GM23248 (cell line): ENCODE measurements at regions not wholly inside any gene's neighbourhood (a gene's known extent, or its start where the extent isn't known, plus 50 kb on each side); places are given as distances from the start of the nearest gene placed in this dataset.

Experiments
- DNase-seq: peaks from one replicate; pipeline ENCODE4 v3.0.0-alpha.2; 2015
- H2AFZ ChIP-seq: fragments of 200-600 bp; sonication (generic); 2 replicates; pipeline ENCODE4 v1.6.1; 2016; ENCODE audit warnings: antibody characterized with exemption
- H3F3A ChIP-seq: fragments of 200-600 bp; sonication (generic); 2 replicates; pipeline ENCODE4 v1.6.1; 2016; ENCODE audit warnings: mild to moderate bottlenecking, antibody characterized with exemption, mixed run types; ENCODE audit not compliant: insufficient read depth
- H3K27ac ChIP-seq: fragments of 200-600 bp; sonication (generic); 2 replicates; pipeline ENCODE4 v1.5.1; 2016; ENCODE audit warnings: mild to moderate bottlenecking
- H3K27me3 ChIP-seq: fragments of 200-600 bp; sonication (generic); replicated peaks from 2 replicates; pipeline ENCODE4 v1.6.1; 2016; ENCODE audit warnings: mild to moderate bottlenecking; ENCODE audit not compliant: insufficient read depth
- H3K36me3 ChIP-seq: fragments of 200-600 bp; sonication (generic); 2 replicates; pipeline ENCODE4 v1.6.1; 2016; ENCODE audit warnings: low read depth, mild to moderate bottlenecking
- H3K4me1 ChIP-seq: fragments of 200-600 bp; sonication (generic); 2 replicates; pipeline ENCODE4 v1.6.1; 2016; ENCODE audit warnings: mild to moderate bottlenecking; ENCODE audit not compliant: insufficient read depth
- H3K4me2 ChIP-seq: fragments of 200-600 bp; sonication (generic); one replicate; pipeline ENCODE4 v1.6.1; 2016; ENCODE audit warnings: mild to moderate bottlenecking; ENCODE audit not compliant: unreplicated experiment
- H3K4me3 ChIP-seq: fragments of 200-600 bp; sonication (generic); 2 replicates; pipeline ENCODE4 v1.5.1; 2016; ENCODE audit warnings: mild to moderate bottlenecking
- H3K79me2 ChIP-seq: fragments of 200-600 bp; sonication (generic); 2 replicates; pipeline ENCODE4 v1.6.1; 2016; ENCODE audit warnings: mild to moderate bottlenecking; ENCODE audit not compliant: insufficient read depth
- H3K9ac ChIP-seq: fragments of 200-600 bp; sonication (generic); 2 replicates; pipeline ENCODE4 v1.6.1; 2016; ENCODE audit warnings: mild to moderate bottlenecking
- H3K9me2 ChIP-seq: fragments of 200-600 bp; sonication (generic); 2 replicates; pipeline ENCODE4 v1.6.1; 2016; ENCODE audit warnings: mixed run types, mild to moderate bottlenecking, moderate library complexity; ENCODE audit not compliant: insufficient read depth
- H3K9me3 ChIP-seq: fragments of 200-600 bp; sonication (generic); one replicate; pipeline ENCODE4 v1.6.1; 2017; ENCODE audit warnings: low read depth
- H4K20me1 ChIP-seq: fragments of 200-600 bp; sonication (generic); 2 replicates; pipeline ENCODE4 v1.6.0; 2016; ENCODE audit not compliant: insufficient read depth
- EZH2 ChIP-seq: fragments of 200-600 bp; sonication (generic); IDR thresholded peaks from 2 replicates; pipeline ENCODE4 v1.6.1; 2018; ENCODE audit warnings: antibody characterized with exemption, mild to moderate bottlenecking; ENCODE audit not compliant: insufficient read depth, poor library complexity, severe bottlenecking
- EZH2phosphoT487 ChIP-seq: fragments of 200-600 bp; sonication (generic); IDR thresholded peaks from 2 replicates; pipeline ENCODE4 v1.6.1; 2018; ENCODE audit warnings: antibody characterized with exemption, moderate library complexity, mild to moderate bottlenecking, low read depth; ENCODE audit not compliant: insufficient read depth
- WGBS, 2 experiments: methylation state at CpG; one replicate each; pipeline ENCODE4 v1.1.6; 2015 to 2017; ENCODE audit warnings: low lambda C conversion rate in 2 of 2, low coverage in 1 of 2; ENCODE audit errors: missing lambda C conversion rate in 2 of 2; 5-methylcytosine and 5-hydroxymethylcytosine counted together
- in situ Hi-C: fragments of 300-500 bp; cut with MboI; formaldehyde crosslinking; loops from 2 replicates; pipeline ENCODE4 v1.15.0; 2020

DNA sequence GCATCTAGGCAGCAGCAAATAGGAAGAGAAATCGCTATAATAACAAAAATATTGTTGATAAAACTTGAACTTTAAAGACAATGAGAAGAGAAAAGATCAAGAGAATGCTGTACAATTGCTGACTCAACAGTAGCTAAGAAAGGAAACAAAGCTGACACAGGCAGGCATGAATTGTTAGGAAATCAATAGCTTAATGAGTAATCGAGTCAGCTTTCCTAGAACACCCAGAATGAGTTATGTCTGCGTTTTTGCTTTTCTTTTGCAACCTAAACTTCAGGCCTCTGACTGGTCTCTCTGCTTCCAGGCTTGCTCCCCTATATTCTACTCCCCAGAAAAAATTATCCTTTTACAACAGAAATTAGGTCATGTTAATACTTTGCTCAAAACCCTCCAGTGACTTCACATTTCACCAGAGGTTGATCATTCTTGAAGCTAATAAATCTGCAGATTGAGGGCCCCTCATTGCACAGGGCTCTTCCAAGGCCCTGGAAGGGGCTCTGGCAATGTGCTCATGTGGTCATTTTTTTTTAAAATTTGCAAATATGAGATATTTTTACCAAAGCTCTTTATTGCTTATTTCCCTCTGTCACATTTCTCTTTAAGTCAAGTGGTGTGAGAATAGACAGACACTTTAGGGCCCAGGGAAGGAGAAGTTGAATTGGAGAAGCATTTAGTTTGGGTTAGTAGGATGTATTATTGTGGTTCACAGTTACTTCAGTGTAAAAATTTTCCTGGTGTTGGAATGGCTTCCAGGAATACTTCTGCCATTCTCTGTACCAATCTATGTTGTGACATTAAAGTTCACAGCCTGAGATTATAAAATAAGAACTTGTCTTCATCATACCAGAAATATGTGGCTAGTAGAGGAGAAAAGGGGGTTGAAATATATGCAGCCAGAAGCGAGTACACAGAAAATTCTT is 116.3 kb downstream of the TMCO5A start:
- no peak overlapping the region for H2AFZ ChIP-seq
- in situ Hi-C loops: no loop called here
- peak; percentile 92 for DNase-seq

GRCh38 chr15:38053205-38053604 is 118.8 kb downstream of the TMCO5A start:
- Histone ChIP-seq H3F3A (peaks cover 31% of the 10 kb centered on the region), H3K4me2 (no peak overlapping the region), H3K9me2 (no peaks in the 10 kb centered on the region), H3K9me3 (no peaks in the 10 kb centered on the region), H3K36me3 (no peaks in the 10 kb centered on the region), H3K4me1 (peaks cover 38% of the 10 kb centered on the region), H3K27me3 (no peaks in the 10 kb centered on the region), H2AFZ (no peak overlapping the region), H3K79me2 (no peaks in the 10 kb centered on the region), H3K9ac (no peak overlapping the region), H4K20me1 (no peaks in the 10 kb centered on the region), H3K27ac (peak overlapping the region; percentile 3; the same call in 1 of the 2 replicates), H3K4me3 (no peak overlapping the region)
- TF ChIP-seq EZH2phosphoT487: no peak
- in situ Hi-C loops: no loop called here
- no peak for DNase-seq
- 91 to 93% methylated on average over 2 of the region's 2 CpGs for WGBS, 2 experiments

More for the DNA sequence above, 116.3 kb downstream of the TMCO5A start:
- TF ChIP-seq EZH2 (no peak), EZH2phosphoT487 (no peak)
- no peaks in the 10 kb centered on the region for H3K79me2 ChIP-seq
- H3K4me1 ChIP-seq: peaks cover 38% of the 10 kb centered on the region
- H3K27me3 ChIP-seq: no peaks in the 10 kb centered on the region
- no peaks in the 10 kb centered on the region for H3K9me3 ChIP-seq
- peaks cover 31% of the 10 kb centered on the region for H3F3A ChIP-seq
- no peak overlapping the region for H3K4me3 ChIP-seq
- H3K4me2 ChIP-seq: peak overlapping the region; percentile 38
- whole genome bisulfite sequencing, 2 experiments: 23 to 27% methylated on average over 4 of the region's 4 CpGs
- no peaks in the 10 kb centered on the region for H4K20me1 ChIP-seq
- H3K36me3 ChIP-seq: no peaks in the 10 kb centered on the region
- peak overlapping the region; percentile 59 for H3K27ac ChIP-seq
- peak overlapping the region; percentile 12; the same call in 1 of the 2 replicates for H3K9ac ChIP-seq
- H3K9me2 ChIP-seq: no peaks in the 10 kb centered on the region

- H3K9me2 ChIP-seq: no peaks in the 10 kb centered on the region
- no peak overlapping the region for H2AFZ ChIP-seq
- H3K9ac ChIP-seq: no peak overlapping the region
- peaks cover 38% of the 10 kb centered on the region for H3K4me1 ChIP-seq
- H3K4me2 ChIP-seq: no peak overlapping the region
- H3K27ac ChIP-seq: peak overlapping the region; percentile 10; the same call in 1 of the 2 replicates
- no peaks in the 10 kb centered on the region for H3K9me3 ChIP-seq
- H3K79me2 ChIP-seq: no peaks in the 10 kb centered on the region
- no peaks in the 10 kb centered on the region for H4K20me1 ChIP-seq
- 87 to 88% methylated on average over 3 of the region's 3 CpGs for WGBS, 2 experiments
- H3K36me3 ChIP-seq: no peaks in the 10 kb centered on the region
- in situ Hi-C loops: no loop called here
- no peak for TF ChIP-seq EZH2phosphoT487
- TF ChIP-seq EZH2: no peak
- peaks cover 31% of the 10 kb centered on the region for H3F3A ChIP-seq
- no peak overlapping the region for H3K4me3 ChIP-seq
- DNase-seq: no peak
- H3K27me3 ChIP-seq: no peaks in the 10 kb centered on the region
Observed at GRCh38 chr15:38053776-38054175, 119.3 kb downstream of the TMCO5A start.

GRCh38 chr15:38054488-38054887 is 120.0 kb downstream of the TMCO5A start:
- H3K4me2 ChIP-seq: no peak overlapping the region
- H3K79me2 ChIP-seq: no peaks in the 10 kb centered on the region
- no peaks in the 10 kb centered on the region for H3K9me2 ChIP-seq
- no peaks in the 10 kb centered on the region for H3K27me3 ChIP-seq
- DNase-seq: peak; percentile 93
- in situ Hi-C loops: no loop called here
- H2AFZ ChIP-seq: no peak overlapping the region
- no peaks in the 10 kb centered on the region for H3K36me3 ChIP-seq
- H3K9me3 ChIP-seq: no peaks in the 10 kb centered on the region
- no peak overlapping the region for H3K9ac ChIP-seq
- no peak overlapping the region for H3K4me3 ChIP-seq
- no peaks in the 10 kb centered on the region for H4K20me1 ChIP-seq
- no peak for TF ChIP-seq EZH2
- no peak for TF ChIP-seq EZH2phosphoT487
- H3K27ac ChIP-seq: peak overlapping the region; percentile 10
- peaks cover 25% of the 10 kb centered on the region for H3F3A ChIP-seq
- H3K4me1 ChIP-seq: peaks cover 37% of the 10 kb centered on the region
